ENCODE measurements at regions not wholly inside any gene's neighbourhood (a gene's known extent, or its start where the extent isn't known, plus 50 kb on each side); places are given as distances from the start of the nearest gene placed in this dataset.
"Not testable (repeated sequence)": the region's sequence is repeated elsewhere in the genome, so short reads cannot be mapped to it uniquely, and the experiment has no call there.

DNA sequence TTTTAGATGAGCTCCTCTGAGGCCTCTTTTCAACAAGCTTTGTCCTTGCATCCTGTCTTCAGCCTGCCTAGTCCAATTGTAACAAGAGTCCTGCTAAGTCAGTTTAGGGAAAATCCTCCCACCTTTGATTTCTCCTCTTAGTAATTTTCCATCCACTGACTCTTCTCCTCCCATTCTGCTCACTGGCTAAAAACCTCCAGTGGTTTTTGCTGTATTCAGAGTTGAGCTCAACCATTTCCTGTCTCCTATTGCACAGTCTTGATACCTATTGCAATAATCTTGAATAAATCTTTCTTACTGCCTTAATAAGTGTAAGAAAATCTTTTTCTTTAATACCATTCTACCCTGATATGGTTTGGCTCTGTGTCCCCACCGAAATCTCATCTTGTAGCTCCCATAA is 117.8 kb upstream of the ENPP6 start:
- H3K4me1 ChIP-seq (ENCODE audit: control insufficient read depth, insufficient read depth, low read length, unreplicated experiment): peaks cover 5% of the 10 kb centered on the region
- H3K27ac ChIP-seq (ENCODE audit: low read depth, low read length): no peak overlapping the region
- no peak overlapping the region for H3K4me3 ChIP-seq (ENCODE audit: low read depth, low read length)
- no peaks in the 10 kb centered on the region for H3K36me3 ChIP-seq (ENCODE audit: insufficient read depth, low read length)
- H2AFZ ChIP-seq (ENCODE audit: low read length, unreplicated experiment): no peak overlapping the region
- no peaks in the 10 kb centered on the region for H3K27me3 ChIP-seq (ENCODE audit: insufficient read depth, low read length)
- H3K79me2 ChIP-seq (ENCODE audit: control insufficient read depth, insufficient read depth, low read length, unreplicated experiment): no peaks in the 10 kb centered on the region

DNA sequence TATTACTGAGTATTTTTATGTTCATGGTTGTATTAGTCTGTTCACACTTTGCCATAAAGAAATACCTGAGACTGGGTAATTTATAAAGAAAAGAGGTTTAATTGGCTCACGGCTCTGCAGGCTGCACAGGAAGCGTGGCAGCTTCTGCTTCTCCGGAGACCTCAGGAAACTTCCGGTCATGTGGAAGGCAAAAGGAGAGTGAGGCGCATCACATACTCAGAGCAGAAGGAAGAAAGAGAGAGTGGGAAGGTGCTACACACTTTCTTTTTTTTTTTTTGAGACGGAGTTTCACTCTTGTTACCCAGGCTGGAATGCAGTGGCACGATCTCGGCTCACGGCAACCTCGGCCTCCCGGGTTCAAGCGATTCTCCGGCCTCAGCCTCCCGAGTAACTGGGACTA is 115.8 kb upstream of the ENPP6 start:
- not testable (repeated sequence) for H3K27me3 ChIP-seq (ENCODE audit: insufficient read depth, low read length); H3K4me1 ChIP-seq (ENCODE audit: control insufficient read depth, insufficient read depth, low read length, unreplicated experiment)

GRCh38 chr4:184331268-184331995 is 113.8 kb upstream of the ENPP6 start:
- no peak overlapping the region for H2AFZ ChIP-seq (ENCODE audit: low read length, unreplicated experiment)
- H3K36me3 ChIP-seq (ENCODE audit: insufficient read depth, low read length): no peaks in the 10 kb centered on the region
- no peak overlapping the region for H3K27ac ChIP-seq (ENCODE audit: low read depth, low read length)
- H3K27me3 ChIP-seq (ENCODE audit: insufficient read depth, low read length): no peaks in the 10 kb centered on the region
- peaks cover 9% of the 10 kb centered on the region for H3K4me1 ChIP-seq (ENCODE audit: control insufficient read depth, insufficient read depth, low read length, unreplicated experiment)
- no peak overlapping the region for H3K4me3 ChIP-seq (ENCODE audit: low read depth, low read length)
- no peaks in the 10 kb centered on the region for H3K79me2 ChIP-seq (ENCODE audit: control insufficient read depth, insufficient read depth, low read length, unreplicated experiment)

More for the DNA sequence above, 115.8 kb upstream of the ENPP6 start:
- not testable (repeated sequence) for H3K79me2 ChIP-seq (ENCODE audit: control insufficient read depth, insufficient read depth, low read length, unreplicated experiment); H3K4me3 ChIP-seq (ENCODE audit: low read depth, low read length); H3K36me3 ChIP-seq (ENCODE audit: insufficient read depth, low read length); H2AFZ ChIP-seq (ENCODE audit: low read length, unreplicated experiment); H3K27ac ChIP-seq (ENCODE audit: low read depth, low read length)

DNA sequence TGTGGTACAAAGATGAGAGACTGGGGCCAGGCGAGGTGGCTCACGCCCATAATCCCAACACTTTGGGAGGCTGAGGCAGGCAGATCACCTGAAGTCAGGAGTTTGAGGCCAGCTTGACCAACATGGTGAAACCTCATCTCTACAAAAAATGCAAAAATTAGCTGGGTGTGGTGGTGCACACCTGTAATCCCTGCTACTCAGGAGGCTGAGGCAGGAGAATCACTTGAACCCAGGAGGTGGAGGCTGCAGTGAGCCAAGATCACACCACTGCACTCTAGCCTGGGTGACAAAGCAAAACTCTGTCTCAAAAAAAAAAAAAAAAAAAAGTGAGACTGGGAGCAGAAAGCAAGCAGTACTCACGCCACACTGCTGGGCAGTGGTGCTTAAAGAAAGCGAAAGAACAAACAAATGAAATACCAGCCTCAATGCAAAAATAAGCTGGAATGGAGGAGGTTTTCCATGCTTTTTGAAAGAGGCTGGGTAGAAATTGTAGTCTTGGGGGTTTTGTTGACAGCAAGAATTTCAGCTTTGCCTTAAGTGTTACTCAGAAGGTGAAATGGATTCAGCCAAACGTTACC is 112.9 kb upstream of the ENPP6 start:
- not testable (repeated sequence) for H3K27ac ChIP-seq (ENCODE audit: low read depth, low read length); H2AFZ ChIP-seq (ENCODE audit: low read length, unreplicated experiment); H3K27me3 ChIP-seq (ENCODE audit: insufficient read depth, low read length); H3K4me1 ChIP-seq (ENCODE audit: control insufficient read depth, insufficient read depth, low read length, unreplicated experiment); H3K4me3 ChIP-seq (ENCODE audit: low read depth, low read length); H3K79me2 ChIP-seq (ENCODE audit: control insufficient read depth, insufficient read depth, low read length, unreplicated experiment); H3K36me3 ChIP-seq (ENCODE audit: insufficient read depth, low read length)

GRCh38 chr4:184329659-184330400 is 112.2 kb upstream of the ENPP6 start:
- no peak overlapping the region for H3K27ac ChIP-seq (ENCODE audit: low read depth, low read length)
- peaks cover 9% of the 10 kb centered on the region for H3K4me1 ChIP-seq (ENCODE audit: control insufficient read depth, insufficient read depth, low read length, unreplicated experiment)
- H2AFZ ChIP-seq (ENCODE audit: low read length, unreplicated experiment): no peak overlapping the region
- H3K27me3 ChIP-seq (ENCODE audit: insufficient read depth, low read length): no peaks in the 10 kb centered on the region
- no peaks in the 10 kb centered on the region for H3K79me2 ChIP-seq (ENCODE audit: control insufficient read depth, insufficient read depth, low read length, unreplicated experiment)
- H3K36me3 ChIP-seq (ENCODE audit: insufficient read depth, low read length): no peaks in the 10 kb centered on the region
- no peak overlapping the region for H3K4me3 ChIP-seq (ENCODE audit: low read depth, low read length)

- H3K4me1 ChIP-seq (ENCODE audit: control insufficient read depth, insufficient read depth, low read length, unreplicated experiment): peaks cover 9% of the 10 kb centered on the region
- H2AFZ ChIP-seq (ENCODE audit: low read length, unreplicated experiment): no peak overlapping the region
- H3K27ac ChIP-seq (ENCODE audit: low read depth, low read length): no peak overlapping the region
- H3K36me3 ChIP-seq (ENCODE audit: insufficient read depth, low read length): no peaks in the 10 kb centered on the region
- no peaks in the 10 kb centered on the region for H3K27me3 ChIP-seq (ENCODE audit: insufficient read depth, low read length)
- H3K79me2 ChIP-seq (ENCODE audit: control insufficient read depth, insufficient read depth, low read length, unreplicated experiment): no peaks in the 10 kb centered on the region
- no peak overlapping the region for H3K4me3 ChIP-seq (ENCODE audit: low read depth, low read length)
These were observed 111.6 kb upstream of the ENPP6 start for GRCh38 chr4:184329235-184329634.

- no peak overlapping the region for H3K4me3 ChIP-seq (ENCODE audit: low read depth, low read length)
- H3K4me1 ChIP-seq (ENCODE audit: control insufficient read depth, insufficient read depth, low read length, unreplicated experiment): peaks cover 9% of the 10 kb centered on the region
- no peak overlapping the region for H2AFZ ChIP-seq (ENCODE audit: low read length, unreplicated experiment)
- no peaks in the 10 kb centered on the region for H3K27me3 ChIP-seq (ENCODE audit: insufficient read depth, low read length)
- no peaks in the 10 kb centered on the region for H3K36me3 ChIP-seq (ENCODE audit: insufficient read depth, low read length)
- H3K79me2 ChIP-seq (ENCODE audit: control insufficient read depth, insufficient read depth, low read length, unreplicated experiment): no peaks in the 10 kb centered on the region
- no peak overlapping the region for H3K27ac ChIP-seq (ENCODE audit: low read depth, low read length)
These were observed 110.5 kb upstream of the ENPP6 start for GRCh38 chr4:184328022-184328736.

- Histone ChIP-seq H3K27me3 (ENCODE audit: insufficient read depth, low read length) (no peaks in the 10 kb centered on the region), H2AFZ (ENCODE audit: low read length, unreplicated experiment) (no peak overlapping the region), H3K79me2 (ENCODE audit: control insufficient read depth, insufficient read depth, low read length, unreplicated experiment) (no peaks in the 10 kb centered on the region), H3K36me3 (ENCODE audit: insufficient read depth, low read length) (no peaks in the 10 kb centered on the region), H3K27ac (ENCODE audit: low read depth, low read length) (no peak overlapping the region), H3K4me3 (ENCODE audit: low read depth, low read length) (no peak overlapping the region), H3K4me1 (ENCODE audit: control insufficient read depth, insufficient read depth, low read length, unreplicated experiment) (peaks cover 9% of the 10 kb centered on the region)
These were observed 107.3 kb upstream of the ENPP6 start for GRCh38 chr4:184324939-184325477.

GRCh38 chr4:184322328-184323025 is 104.8 kb upstream of the ENPP6 start:
- no peak overlapping the region for H3K4me3 ChIP-seq (ENCODE audit: low read depth, low read length)
- no peaks in the 10 kb centered on the region for H3K27me3 ChIP-seq (ENCODE audit: insufficient read depth, low read length)
- no peak overlapping the region for H2AFZ ChIP-seq (ENCODE audit: low read length, unreplicated experiment)
- no peaks in the 10 kb centered on the region for H3K79me2 ChIP-seq (ENCODE audit: control insufficient read depth, insufficient read depth, low read length, unreplicated experiment)
- no peaks in the 10 kb centered on the region for H3K36me3 ChIP-seq (ENCODE audit: insufficient read depth, low read length)
- no peak overlapping the region for H3K27ac ChIP-seq (ENCODE audit: low read depth, low read length)
- H3K4me1 ChIP-seq (ENCODE audit: control insufficient read depth, insufficient read depth, low read length, unreplicated experiment): no peaks in the 10 kb centered on the region

DNA sequence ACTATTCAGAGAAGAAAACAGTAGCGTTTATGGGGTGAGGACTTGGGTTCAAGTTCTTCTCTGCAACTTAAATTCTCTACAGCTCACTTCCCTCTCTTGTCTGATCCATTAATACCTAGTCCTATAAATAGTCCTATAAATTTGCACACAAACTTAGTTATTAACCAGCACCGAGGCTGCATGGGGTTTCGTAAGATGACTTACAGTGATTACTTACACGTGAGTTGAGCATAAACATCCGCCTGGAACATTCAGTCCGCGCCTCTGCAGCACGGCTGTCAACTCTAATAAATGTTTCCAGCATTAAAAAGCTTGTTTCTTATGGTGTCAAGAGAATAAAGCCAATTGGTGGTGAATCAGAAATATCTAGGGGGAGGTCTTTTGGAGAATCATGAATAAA is 103.0 kb upstream of the ENPP6 start:
- H3K4me1 ChIP-seq (ENCODE audit: control insufficient read depth, insufficient read depth, low read length, unreplicated experiment): no peaks in the 10 kb centered on the region
- no peaks in the 10 kb centered on the region for H3K36me3 ChIP-seq (ENCODE audit: insufficient read depth, low read length)
- H2AFZ ChIP-seq (ENCODE audit: low read length, unreplicated experiment): no peak overlapping the region
- no peak overlapping the region for H3K4me3 ChIP-seq (ENCODE audit: low read depth, low read length)
- no peaks in the 10 kb centered on the region for H3K27me3 ChIP-seq (ENCODE audit: insufficient read depth, low read length)
- no peak overlapping the region for H3K27ac ChIP-seq (ENCODE audit: low read depth, low read length)
- no peaks in the 10 kb centered on the region for H3K79me2 ChIP-seq (ENCODE audit: control insufficient read depth, insufficient read depth, low read length, unreplicated experiment)

Measured in ACC112 (cell line).